SKM-1 treated with dmso at 0.1 percent for 144 hours (cell line): ENCODE measurements at regions not wholly inside any gene's neighbourhood (a gene's known extent, or its start where the extent isn't known, plus 50 kb on each side); places are given as distances from the start of the nearest gene placed in this dataset.
"Not testable (repeated sequence)": the region's sequence is repeated elsewhere in the genome, so short reads cannot be mapped to it uniquely, and the experiment has no call there.

Source experiments
- DNase-seq: peaks from one replicate; lab custom pipeline; 2025; ENCODE audit not compliant: unreplicated experiment; lab: John Stamatoyannopoulos, UW

- DNase-seq, result no peak
Observed at GRCh38 chr20:60096166-60096565, 137.9 kb downstream of the CDH26 start.

- peak; percentile 91 for DNase-seq
Observed at GRCh38 chr20:60097285-60097684, 139.1 kb downstream of the CDH26 start.

- no peak for DNase-seq
Observed at GRCh38 chr20:60100780-60101179, 142.6 kb downstream of the CDH26 start.

GRCh38 chr20:60101201-60101890 lies 143.1 kb downstream of the CDH26 start:
- DNase-seq, result no peak

- no peak for DNase-seq
Observed at GRCh38 chr20:60101891-60102281, 143.7 kb downstream of the CDH26 start.

- no peak for DNase-seq
Observed at GRCh38 chr20:60102665-60103210, 144.5 kb downstream of the CDH26 start.

GRCh38 chr20:60104993-60105803 lies 147.0 kb downstream of the CDH26 start:
- DNase-seq, result peak; percentile 59

GRCh38 chr20:60106186-60106585 lies 148.0 kb downstream of the CDH26 start:
- not testable (repeated sequence) for DNase-seq

GRCh38 chr20:60107621-60108390 lies 149.6 kb downstream of the CDH26 start:
- peak; percentile 20 for DNase-seq

GRCh38 chr20:60108397-60108796 lies 150.2 kb downstream of the CDH26 start:
- no peak for DNase-seq

- DNase-seq, result peak; percentile 63
Observed at GRCh38 chr20:60113024-60113724, 155.0 kb downstream of the CDH26 start.

- no peak for DNase-seq
Observed at GRCh38 chr20:60113771-60114170, 155.5 kb downstream of the CDH26 start.

- no peak for DNase-seq
Observed at GRCh38 chr20:60115451-60115850, 157.2 kb downstream of the CDH26 start.

- no peak for DNase-seq
Observed at GRCh38 chr20:60116128-60116909, 158.1 kb downstream of the CDH26 start.

- DNase-seq, result peak; percentile 92
Observed at GRCh38 chr20:60117065-60117464, 158.8 kb downstream of the CDH26 start.

- DNase-seq, result no peak
Observed at GRCh38 chr20:60121903-60122302, 163.7 kb downstream of the CDH26 start.

- no peak for DNase-seq
Observed at GRCh38 chr20:60122671-60123070, 164.4 kb downstream of the CDH26 start.

- DNase-seq, result no peak
Observed at GRCh38 chr20:60123096-60123495, 164.9 kb downstream of the CDH26 start.

GRCh38 chr20:60123652-60124051 lies 165.4 kb downstream of the CDH26 start:
- DNase-seq, result no peak

GRCh38 chr20:60124776-60125381 lies 166.7 kb downstream of the CDH26 start:
- no peak for DNase-seq
